Caki2 (cell line): ENCODE measurements at regions not wholly inside any gene's neighbourhood (a gene's known extent, or its start where the extent isn't known, plus 50 kb on each side); places are given as distances from the start of the nearest gene placed in this dataset.

Experiments used
- DNase-seq: peaks from one replicate; pipeline ENCODE4 v3.0.0-alpha.2; 2015; ENCODE audit warnings: low read depth
- in situ Hi-C: cut with HindIII; loops from 2 replicates; pipeline ENCODE4 v1.10.0; 2016; ENCODE audit warnings: low sequenced_read_pairs, low pct_unique_long_range_greater_than_20kb, mixed read lengths

GRCh38 chr1:204812842-204813241 lies 57.8 kb upstream of the NFASC start:
- DNase-seq, result no peak
- in situ Hi-C loops, result no loop called here

GRCh38 chr1:204813522-204813921 lies 57.1 kb upstream of the NFASC start:
- in situ Hi-C loops, result no loop called here
- DNase-seq, result no peak

- in situ Hi-C loops, result no loop called here
- no peak for DNase-seq
These were observed 56.3 kb upstream of the NFASC start for GRCh38 chr1:204814166-204814884.

GRCh38 chr1:204817341-204817740 lies 53.3 kb upstream of the NFASC start:
- no peak for DNase-seq
- in situ Hi-C loops, result no loop called here

GRCh38 chr1:204818998-204819397 lies 51.7 kb upstream of the NFASC start:
- in situ Hi-C loops, result no loop called here
- no peak for DNase-seq

- in situ Hi-C loops, result no loop called here
These were observed 51.2 kb upstream of the NFASC start for GRCh38 chr1:204819495-204819894.

More at GRCh38 chr1:204819495-204819894, 51.2 kb upstream of the NFASC start:
- DNase-seq, result no peak
